Mucosa of rectum (tissue), 2 donors: ENCODE measurements at regions not wholly inside any gene's neighbourhood (a gene's known extent, or its start where the extent isn't known, plus 50 kb on each side); places are given as distances from the start of the nearest gene placed in this dataset.

Source experiments
- H3K27ac ChIP-seq, 2 donors: one replicate each; pipeline ENCODE4 v1.7.0; 2013; ENCODE audit warnings: inconsistent platforms in 2 of 2, low read depth in 2 of 2, low read length in 2 of 2
- H3K27me3 ChIP-seq, 2 donors: one replicate each; pipeline ENCODE4 v1.7.0; 2013; ENCODE audit warnings: low read length in 2 of 2; ENCODE audit not compliant: control insufficient read depth in 2 of 2, insufficient read depth in 2 of 2
- H3K36me3 ChIP-seq, 2 donors: one replicate each; pipeline ENCODE4 v1.7.0; 2013; ENCODE audit warnings: low read length in 2 of 2; ENCODE audit not compliant: control insufficient read depth in 2 of 2, insufficient read depth in 2 of 2
- H3K4me1 ChIP-seq, 2 donors: one replicate each; pipeline ENCODE4 v1.7.0; 2013; ENCODE audit warnings: low read length in 2 of 2, mild to moderate bottlenecking in 1 of 2; ENCODE audit not compliant: control insufficient read depth in 2 of 2, insufficient read depth in 2 of 2
- H3K4me3 ChIP-seq, 2 donors: one replicate each; pipeline ENCODE4 v1.7.0; 2013; ENCODE audit warnings: low read length in 2 of 2
- H3K9ac ChIP-seq, 2 donors: one replicate each; pipeline ENCODE4 v1.7.0; 2013; ENCODE audit warnings: low read length in 2 of 2, low read depth in 1 of 2, mild to moderate bottlenecking in 1 of 2
- H3K9me3 ChIP-seq, 2 donors: one replicate each; pipeline ENCODE4 v1.7.0; 2013; ENCODE audit warnings: low read length in 2 of 2; ENCODE audit not compliant: control insufficient read depth in 2 of 2
- donor health status: healthy.
- donor health status: Normal muscosa, but diverticular disease.

GRCh38 chr6:77326711-77327110, 136.6 kb downstream of the HTR1B start:
- H3K4me3 ChIP-seq: no peak overlapping the region
- no peaks in the 10 kb centered on the region for H3K4me1 ChIP-seq
- no peaks in the 10 kb centered on the region for H3K9me3 ChIP-seq

GRCh38 chr6:77326029-77326428, 137.3 kb downstream of the HTR1B start:
- Histone ChIP-seq H3K4me1 (no peaks in the 10 kb centered on the region), H3K9ac (no peak overlapping the region), H3K4me3 (no peak overlapping the region), H3K9me3 (no peaks in the 10 kb centered on the region), H3K27me3 (no peaks in the 10 kb centered on the region), H3K36me3 (no peaks in the 10 kb centered on the region), H3K27ac (no peak overlapping the region)

More at GRCh38 chr6:77326711-77327110, 136.6 kb downstream of the HTR1B start:
- Histone ChIP-seq H3K27me3 (no peaks in the 10 kb centered on the region), H3K9ac (no peak overlapping the region), H3K36me3 (no peaks in the 10 kb centered on the region), H3K27ac (no peak overlapping the region)

- Histone ChIP-seq H3K9me3 (no peaks in the 10 kb centered on the region), H3K27ac (no peak overlapping the region), H3K36me3 (no peaks in the 10 kb centered on the region), H3K4me1 (no peaks in the 10 kb centered on the region), H3K27me3 (no peaks in the 10 kb centered on the region), H3K4me3 (no peak overlapping the region), H3K9ac (no peak overlapping the region)
These were observed 138.4 kb downstream of the HTR1B start for GRCh38 chr6:77324866-77325265.

GRCh38 chr6:77322604-77323003, 140.7 kb downstream of the HTR1B start:
- H3K4me1 ChIP-seq: no peaks in the 10 kb centered on the region
- H3K36me3 ChIP-seq: no peaks in the 10 kb centered on the region
- no peak overlapping the region for H3K27ac ChIP-seq
- no peak overlapping the region for H3K9ac ChIP-seq
- H3K27me3 ChIP-seq: no peaks in the 10 kb centered on the region
- no peaks in the 10 kb centered on the region for H3K9me3 ChIP-seq
- no peak overlapping the region for H3K4me3 ChIP-seq

GRCh38 chr6:77318256-77318655, 145.0 kb downstream of the HTR1B start:
- Histone ChIP-seq H3K4me1 (no peaks in the 10 kb centered on the region), H3K4me3 (no peak overlapping the region), H3K9ac (no peak overlapping the region), H3K36me3 (no peaks in the 10 kb centered on the region), H3K27ac (no peak overlapping the region), H3K9me3 (no peaks in the 10 kb centered on the region), H3K27me3 (no peaks in the 10 kb centered on the region)

GRCh38 chr6:77313595-77313994, 149.7 kb downstream of the HTR1B start:
- H3K36me3 ChIP-seq: no peaks in the 10 kb centered on the region
- no peaks in the 10 kb centered on the region for H3K9me3 ChIP-seq
- H3K27ac ChIP-seq: no peak overlapping the region
- no peaks in the 10 kb centered on the region for H3K27me3 ChIP-seq
- H3K4me1 ChIP-seq: no peaks in the 10 kb centered on the region
- H3K4me3 ChIP-seq: no peak overlapping the region
- H3K9ac ChIP-seq: no peak overlapping the region

- Histone ChIP-seq H3K4me3 (no peak overlapping the region), H3K9me3 (no peaks in the 10 kb centered on the region), H3K9ac (no peak overlapping the region), H3K4me1 (no peaks in the 10 kb centered on the region), H3K27me3 (no peaks in the 10 kb centered on the region), H3K27ac (no peak overlapping the region), H3K36me3 (no peaks in the 10 kb centered on the region)
These were observed 163.4 kb downstream of the HTR1B start for GRCh38 chr6:77299931-77300330.

- H3K4me1 ChIP-seq: no peaks in the 10 kb centered on the region
- H3K9me3 ChIP-seq: peaks cover 0 to 3% of the 10 kb centered on the region in 2 donors
- H3K27ac ChIP-seq: no peak overlapping the region
- H3K4me3 ChIP-seq: no peak overlapping the region
- H3K27me3 ChIP-seq: no peaks in the 10 kb centered on the region
- no peak overlapping the region for H3K9ac ChIP-seq
- H3K36me3 ChIP-seq: no peaks in the 10 kb centered on the region
These were observed 165.0 kb downstream of the HTR1B start for GRCh38 chr6:77298283-77298682.

- Histone ChIP-seq H3K9ac (no peak overlapping the region), H3K27ac (no peak overlapping the region), H3K4me1 (no peaks in the 10 kb centered on the region), H3K27me3 (no peaks in the 10 kb centered on the region), H3K9me3 (peaks cover 0 to 3% of the 10 kb centered on the region in 2 donors), H3K36me3 (no peaks in the 10 kb centered on the region), H3K4me3 (no peak overlapping the region)
These were observed 170.4 kb downstream of the HTR1B start for GRCh38 chr6:77292564-77293546.

- H3K9me3 ChIP-seq: peaks cover 0 to 3% of the 10 kb centered on the region in 2 donors
- no peak overlapping the region for H3K9ac ChIP-seq
- no peak overlapping the region for H3K27ac ChIP-seq
- no peak overlapping the region for H3K4me3 ChIP-seq
- no peaks in the 10 kb centered on the region for H3K27me3 ChIP-seq
- no peaks in the 10 kb centered on the region for H3K4me1 ChIP-seq
- H3K36me3 ChIP-seq: no peaks in the 10 kb centered on the region
These were observed 172.5 kb downstream of the HTR1B start for GRCh38 chr6:77290798-77291197.
